ENCODE measurements at regions not wholly inside any gene's neighbourhood (a gene's known extent, or its start where the extent isn't known, plus 50 kb on each side); places are given as distances from the start of the nearest gene placed in this dataset.

GRCh38 chr1:191696354-191696753 is 461.9 kb upstream of the RGS18 start:
- TF ChIP-seq CTCF (IDR thresholded peaks at IDR 0.05; ENCODE audit: borderline replicate concordance, extremely low read depth, low read length, poor library complexity, severe bottlenecking) = no peak
- no peak for TF ChIP-seq EZH2 (IDR thresholded peaks at IDR 0.05; ENCODE audit: borderline replicate concordance, low read depth, low read length, severe bottlenecking)
